ENCODE measurements at regions not wholly inside any gene's neighbourhood (a gene's known extent, or its start where the extent isn't known, plus 50 kb on each side); places are given as distances from the start of the nearest gene placed in this dataset.

- Histone ChIP-seq H4K12ac (ENCODE audit: low read depth, low read length) (no peak overlapping the region), H3K23ac (ENCODE audit: low read length) (no peak overlapping the region), H2BK5ac (ENCODE audit: low read depth, low read length, poor library complexity) (no peak overlapping the region), H3K36me3 (ENCODE audit: control insufficient read depth in 1 of 2, insufficient read depth in 2 of 2, low read length in 2 of 2) (no peaks in the 10 kb centered on the region), H3K18ac (ENCODE audit: low read length) (no peak overlapping the region), H2AK5ac (ENCODE audit: low read length) (no peak overlapping the region), H2AFZ (ENCODE audit: insufficient read depth, low read length, poor library complexity) (no peak overlapping the region), H3K4ac (ENCODE audit: low read depth, low read length) (no peak overlapping the region), H3K27ac (ENCODE audit: low read depth, low read length) (no peak overlapping the region), H2BK12ac (ENCODE audit: low read length) (no peak overlapping the region), H3K27me3 (ENCODE audit: insufficient read depth, low read length) (no peaks in the 10 kb centered on the region), H4K8ac (ENCODE audit: low read depth, low read length) (no peak overlapping the region), H3K4me2 (ENCODE audit: low read length) (no peak overlapping the region), H3K4me1 (ENCODE audit: control insufficient read depth in 1 of 2, insufficient read depth in 2 of 2, low read length in 2 of 2) (no peaks in the 10 kb centered on the region), H2BK120ac (ENCODE audit: insufficient read depth, low read length, poor library complexity) (no peak overlapping the region), H4K91ac (ENCODE audit: low read depth, low read length) (no peak overlapping the region), H3K9ac (ENCODE audit: low read length) (no peak overlapping the region), H3K79me1 (ENCODE audit: low read length) (no peaks in the 10 kb centered on the region), H3K14ac (ENCODE audit: low read length) (no peak overlapping the region), H3K9me3 (ENCODE audit: insufficient read depth, low read depth, low read length) (no peaks in the 10 kb centered on the region), H3K79me2 (ENCODE audit: control insufficient read depth, insufficient read depth, low read length, poor library complexity) (no peaks in the 10 kb centered on the region), H3K4me3 (ENCODE audit: low read depth, low read length) (no peak overlapping the region)
- WGBS (ENCODE audit: extremely low coverage, insufficient coverage, insufficient read length): no CpG with 5 or more reads among the region's 5 CpGs
- DNase-seq: peak in 1 of 2 donors; percentile 4
These were observed 118.9 kb upstream of the UBL3 start for GRCh38 chr13:29969286-29969685.

GRCh38 chr13:29964181-29964845 lies 113.9 kb upstream of the UBL3 start:
- peaks cover 1% of the 10 kb centered on the region for H3K9me3 ChIP-seq (ENCODE audit: insufficient read depth, low read depth, low read length)
- no peak overlapping the region for H2BK120ac ChIP-seq (ENCODE audit: insufficient read depth, low read length, poor library complexity)
- WGBS (ENCODE audit: extremely low coverage, insufficient coverage, insufficient read length): no CpG with 5 or more reads among the region's 10 CpGs
- no peak overlapping the region for H4K91ac ChIP-seq (ENCODE audit: low read depth, low read length)
- no peak overlapping the region for H2BK5ac ChIP-seq (ENCODE audit: low read depth, low read length, poor library complexity)
- no peak overlapping the region for H3K4me2 ChIP-seq (ENCODE audit: low read length)
- no peak overlapping the region for H3K4me3 ChIP-seq (ENCODE audit: low read depth, low read length)
- no peak overlapping the region for H4K12ac ChIP-seq (ENCODE audit: low read depth, low read length)
- no peak overlapping the region for H2AFZ ChIP-seq (ENCODE audit: insufficient read depth, low read length, poor library complexity)
- no peak overlapping the region for H3K4ac ChIP-seq (ENCODE audit: low read depth, low read length)
- no peaks in the 10 kb centered on the region for H3K79me1 ChIP-seq (ENCODE audit: low read length)
- no peak overlapping the region for H3K9ac ChIP-seq (ENCODE audit: low read length)
- no peaks in the 10 kb centered on the region for H3K79me2 ChIP-seq (ENCODE audit: control insufficient read depth, insufficient read depth, low read length, poor library complexity)
- no peak for DNase-seq
- no peak overlapping the region for H3K14ac ChIP-seq (ENCODE audit: low read length)
- peaks cover 0 to 5% of the 10 kb centered on the region in 2 experiments for H3K4me1 ChIP-seq (ENCODE audit: control insufficient read depth in 1 of 2, insufficient read depth in 2 of 2, low read length in 2 of 2)
- H3K27me3 ChIP-seq (ENCODE audit: insufficient read depth, low read length): no peaks in the 10 kb centered on the region
- H4K8ac ChIP-seq (ENCODE audit: low read depth, low read length): no peak overlapping the region
- no peak overlapping the region for H3K23ac ChIP-seq (ENCODE audit: low read length)
- no peak overlapping the region for H2BK12ac ChIP-seq (ENCODE audit: low read length)
- no peak overlapping the region for H3K27ac ChIP-seq (ENCODE audit: low read depth, low read length)
- no peak overlapping the region for H2AK5ac ChIP-seq (ENCODE audit: low read length)
- no peak overlapping the region for H3K18ac ChIP-seq (ENCODE audit: low read length)
- no peaks in the 10 kb centered on the region for H3K36me3 ChIP-seq (ENCODE audit: control insufficient read depth in 1 of 2, insufficient read depth in 2 of 2, low read length in 2 of 2)

GRCh38 chr13:29963089-29963488 lies 112.7 kb upstream of the UBL3 start:
- H3K9ac ChIP-seq (ENCODE audit: low read length): no peak overlapping the region
- peaks cover 1% of the 10 kb centered on the region for H3K9me3 ChIP-seq (ENCODE audit: insufficient read depth, low read depth, low read length)
- H3K4me3 ChIP-seq (ENCODE audit: low read depth, low read length): no peak overlapping the region
- H3K27ac ChIP-seq (ENCODE audit: low read depth, low read length): no peak overlapping the region
- H2BK12ac ChIP-seq (ENCODE audit: low read length): no peak overlapping the region
- H4K8ac ChIP-seq (ENCODE audit: low read depth, low read length): no peak overlapping the region
- H3K36me3 ChIP-seq (ENCODE audit: control insufficient read depth in 1 of 2, insufficient read depth in 2 of 2, low read length in 2 of 2): no peaks in the 10 kb centered on the region
- H2BK120ac ChIP-seq (ENCODE audit: insufficient read depth, low read length, poor library complexity): no peak overlapping the region
- H2AFZ ChIP-seq (ENCODE audit: insufficient read depth, low read length, poor library complexity): no peak overlapping the region
- H3K4me1 ChIP-seq (ENCODE audit: control insufficient read depth in 1 of 2, insufficient read depth in 2 of 2, low read length in 2 of 2): peaks cover 0 to 5% of the 10 kb centered on the region in 2 experiments
- no peak overlapping the region for H4K91ac ChIP-seq (ENCODE audit: low read depth, low read length)
- no peaks in the 10 kb centered on the region for H3K79me1 ChIP-seq (ENCODE audit: low read length)
- no peak overlapping the region for H3K18ac ChIP-seq (ENCODE audit: low read length)
- no peak overlapping the region for H3K23ac ChIP-seq (ENCODE audit: low read length)
- no peak overlapping the region for H2BK5ac ChIP-seq (ENCODE audit: low read depth, low read length, poor library complexity)
- no CpG with 5 or more reads among the region's 3 CpGs for WGBS (ENCODE audit: extremely low coverage, insufficient coverage, insufficient read length)
- H3K4ac ChIP-seq (ENCODE audit: low read depth, low read length): no peak overlapping the region
- H2AK5ac ChIP-seq (ENCODE audit: low read length): no peak overlapping the region
- H3K27me3 ChIP-seq (ENCODE audit: insufficient read depth, low read length): no peaks in the 10 kb centered on the region
- no peak for DNase-seq
- H3K4me2 ChIP-seq (ENCODE audit: low read length): no peak overlapping the region
- no peak overlapping the region for H3K14ac ChIP-seq (ENCODE audit: low read length)
- H4K12ac ChIP-seq (ENCODE audit: low read depth, low read length): no peak overlapping the region
- H3K79me2 ChIP-seq (ENCODE audit: control insufficient read depth, insufficient read depth, low read length, poor library complexity): no peaks in the 10 kb centered on the region

- H3K23ac ChIP-seq (ENCODE audit: low read length): no peak overlapping the region
- H2BK120ac ChIP-seq (ENCODE audit: insufficient read depth, low read length, poor library complexity): no peak overlapping the region
- no peak overlapping the region for H3K4me2 ChIP-seq (ENCODE audit: low read length)
- peaks cover 1% of the 10 kb centered on the region for H3K9me3 ChIP-seq (ENCODE audit: insufficient read depth, low read depth, low read length)
- H3K79me2 ChIP-seq (ENCODE audit: control insufficient read depth, insufficient read depth, low read length, poor library complexity): no peaks in the 10 kb centered on the region
- H3K18ac ChIP-seq (ENCODE audit: low read length): no peak overlapping the region
- no peak overlapping the region for H3K27ac ChIP-seq (ENCODE audit: low read depth, low read length)
- no peaks in the 10 kb centered on the region for H3K79me1 ChIP-seq (ENCODE audit: low read length)
- H2AK5ac ChIP-seq (ENCODE audit: low read length): no peak overlapping the region
- H3K36me3 ChIP-seq (ENCODE audit: control insufficient read depth in 1 of 2, insufficient read depth in 2 of 2, low read length in 2 of 2): no peaks in the 10 kb centered on the region
- WGBS (ENCODE audit: extremely low coverage, insufficient coverage, insufficient read length): no CpG with 5 or more reads among the region's 14 CpGs
- no peak overlapping the region for H2AFZ ChIP-seq (ENCODE audit: insufficient read depth, low read length, poor library complexity)
- H3K27me3 ChIP-seq (ENCODE audit: insufficient read depth, low read length): no peaks in the 10 kb centered on the region
- peaks cover 0 to 5% of the 10 kb centered on the region in 2 experiments for H3K4me1 ChIP-seq (ENCODE audit: control insufficient read depth in 1 of 2, insufficient read depth in 2 of 2, low read length in 2 of 2)
- H2BK5ac ChIP-seq (ENCODE audit: low read depth, low read length, poor library complexity): no peak overlapping the region
- no peak overlapping the region for H4K8ac ChIP-seq (ENCODE audit: low read depth, low read length)
- no peak overlapping the region for H4K91ac ChIP-seq (ENCODE audit: low read depth, low read length)
- H3K4me3 ChIP-seq (ENCODE audit: low read depth, low read length): no peak overlapping the region
- no peak overlapping the region for H4K12ac ChIP-seq (ENCODE audit: low read depth, low read length)
- no peak overlapping the region for H3K4ac ChIP-seq (ENCODE audit: low read depth, low read length)
- DNase-seq: peak in 1 of 2 donors; percentile 8
- H2BK12ac ChIP-seq (ENCODE audit: low read length): no peak overlapping the region
- no peak overlapping the region for H3K9ac ChIP-seq (ENCODE audit: low read length)
- no peak overlapping the region for H3K14ac ChIP-seq (ENCODE audit: low read length)
These were observed 110.7 kb upstream of the UBL3 start for GRCh38 chr13:29961036-29961670.
